IMR-90 (cell line): ENCODE measurements at regions not wholly inside any gene's neighbourhood (a gene's known extent, or its start where the extent isn't known, plus 50 kb on each side); places are given as distances from the start of the nearest gene placed in this dataset.

Source experiments
- ATAC-seq: fragments of 200-7000 bp; cut with Tn5 transposase; 2 replicates; pipeline ENCODE4 v1.9.1; 2020; ENCODE audit warnings: low read depth, mild to moderate bottlenecking, moderate library complexity
- BruUV-seq: library from RNA; stranded (reverse); fragments of 400-500 nt; replicated peaks from 2 replicates; lab custom pipeline; 2021; lab: Mats Ljungman, UMichigan
- CTCF ChIA-PET: fragments of 300-600 bp; formaldehyde crosslinking; extraction: SDS; loops from one replicate; lab custom pipeline; 2021; ENCODE audit warnings: antibody characterized with exemption; lab: Yijun Ruan, JAX
- POLR2A ChIA-PET: fragments of 300-600 bp; sonication (Branson Sonifier 250); formaldehyde crosslinking; loops from one replicate; lab custom pipeline; 2022; ENCODE audit warnings: antibody characterized with exemption; ENCODE audit not compliant: unreplicated experiment; lab: Charles Lee
- DNase-seq: peaks from one replicate; pipeline ENCODE4 v3.0.0; 2013
- H2AFZ ChIP-seq: replicated peaks from 2 replicates; pipeline ENCODE3; 2013; ENCODE audit warnings: low read length, mild to moderate bottlenecking; ENCODE audit not compliant: poor library complexity
- H2AK5ac ChIP-seq: 2 replicates; pipeline ENCODE4 v1.6.1; 2013; ENCODE audit warnings: low read depth, low read length, inconsistent platforms
- H2AK9ac ChIP-seq: replicated peaks from 2 replicates; pipeline ENCODE3; 2013; ENCODE audit warnings: mild to moderate bottlenecking, low read depth, low read length, moderate library complexity; ENCODE audit not compliant: poor library complexity
- H2BK120ac ChIP-seq: 2 replicates; pipeline ENCODE4 v1.6.1; 2013; ENCODE audit warnings: low read depth, low read length, inconsistent platforms
- H2BK15ac ChIP-seq: 3 replicates; pipeline ENCODE4 v1.6.1; 2013; ENCODE audit warnings: low read depth, low read length, inconsistent platforms
- H2BK20ac ChIP-seq: 2 replicates; pipeline ENCODE4 v1.6.1; 2013; ENCODE audit warnings: low read depth, mild to moderate bottlenecking, inconsistent platforms, low read length, moderate library complexity
- H2BK5ac ChIP-seq: 2 replicates; pipeline ENCODE4 v1.6.1; 2013; ENCODE audit warnings: mild to moderate bottlenecking, low read depth, low read length, inconsistent platforms; ENCODE audit not compliant: poor library complexity, severe bottlenecking
- H3K14ac ChIP-seq: replicated peaks from 2 replicates; pipeline ENCODE4 v1.6.1; 2013; ENCODE audit warnings: low read depth, low read length, inconsistent platforms
- H3K18ac ChIP-seq: 2 replicates; pipeline ENCODE4 v1.6.1; 2013; ENCODE audit warnings: low read depth, low read length, control low read depth
- H3K23ac ChIP-seq: 2 replicates; pipeline ENCODE4 v1.6.1; 2013; ENCODE audit warnings: low read depth, low read length, inconsistent platforms
- H3K27ac ChIP-seq: 2 replicates; pipeline ENCODE4 v1.5.1; 2013; ENCODE audit warnings: mild to moderate bottlenecking, control low read depth, low read length; ENCODE audit not compliant: insufficient read depth
- H3K27me3 ChIP-seq: 2 replicates; pipeline ENCODE4 v1.6.1; 2013; ENCODE audit warnings: low read length; ENCODE audit not compliant: control insufficient read depth, insufficient read depth
- H3K36me3 ChIP-seq: 2 replicates; pipeline ENCODE4 v1.6.1; 2013; ENCODE audit warnings: low read length, mixed read lengths; ENCODE audit not compliant: control insufficient read depth, insufficient read depth
- H3K4ac ChIP-seq: 2 replicates; pipeline ENCODE4 v1.6.1; 2013; ENCODE audit warnings: low read depth, low read length, inconsistent platforms
- H3K4me1 ChIP-seq: 2 replicates; pipeline ENCODE4 v1.6.1; 2013; ENCODE audit warnings: low read length, mixed read lengths; ENCODE audit not compliant: control insufficient read depth, insufficient read depth
- H3K4me2 ChIP-seq: 2 replicates; pipeline ENCODE4 v1.6.1; 2013; ENCODE audit warnings: low read depth, mild to moderate bottlenecking, control low read depth, low read length, moderate library complexity
- H3K4me3 ChIP-seq: 2 replicates; pipeline ENCODE4 v1.5.1; 2013; ENCODE audit warnings: low read depth, mild to moderate bottlenecking, control low read depth, low read length, moderate library complexity; ENCODE audit not compliant: insufficient read depth
- H3K56ac ChIP-seq: 2 replicates; pipeline ENCODE4 v1.6.1; 2013; ENCODE audit warnings: low read length, inconsistent platforms; ENCODE audit not compliant: insufficient read depth; ENCODE audit errors: extremely low read depth
- H3K79me1 ChIP-seq, 2 experiments: 2 replicates each; pipeline ENCODE4 v1.6.1; 2013; ENCODE audit warnings: low read length in 2 of 2, inconsistent platforms in 1 of 2, low read depth in 1 of 2
- H3K9ac ChIP-seq: 2 replicates; pipeline ENCODE4 v1.6.1; 2013; ENCODE audit warnings: low read depth, low read length, control low read depth
- H3K9me1 ChIP-seq: 2 replicates; pipeline ENCODE4 v1.6.1; 2013; ENCODE audit warnings: low read length, inconsistent platforms; ENCODE audit not compliant: insufficient read depth
- H3K9me3 ChIP-seq: 2 replicates; pipeline ENCODE4 v1.6.1; 2013; ENCODE audit warnings: low read length; ENCODE audit not compliant: control insufficient read depth, insufficient read depth
- H4K20me1 ChIP-seq: 2 replicates; pipeline ENCODE4 v1.6.1; 2013; ENCODE audit warnings: low read length, inconsistent platforms; ENCODE audit not compliant: insufficient read depth
- H4K5ac ChIP-seq: 2 replicates; pipeline ENCODE4 v1.6.1; 2013; ENCODE audit warnings: mild to moderate bottlenecking, low read depth, low read length, control low read depth
- H4K8ac ChIP-seq, 2 experiments: 2 replicates each; pipeline ENCODE4 v1.6.1; 2013; ENCODE audit warnings: low read depth in 2 of 2, low read length in 2 of 2, control low read depth in 1 of 2, inconsistent platforms in 1 of 2
- H4K91ac ChIP-seq: 2 replicates; pipeline ENCODE4 v1.6.1; 2013; ENCODE audit warnings: low read depth, low read length, inconsistent platforms; ENCODE audit not compliant: insufficient read depth
- CTCF ChIP-seq: conservative IDR thresholded peaks from 2 replicates; pipeline ENCODE4 v1.5.1; 2012; ENCODE audit warnings: mild to moderate bottlenecking, low read depth, low read length, improper control_type of control experiment
- MAFK ChIP-seq: IDR thresholded peaks from 2 replicates; pipeline ENCODE4 v1.6.1; 2012; ENCODE audit warnings: low read depth, low read length, improper control_type of control experiment
- MXI1 ChIP-seq: IDR thresholded peaks from 2 replicates; pipeline ENCODE4 v1.6.1; 2012; ENCODE audit warnings: low read depth, mild to moderate bottlenecking, low read length, moderate library complexity, borderline replicate concordance
- RAD21 ChIP-seq: IDR thresholded peaks from 2 replicates; pipeline ENCODE4 v1.6.1; 2012; ENCODE audit warnings: low read length, improper control_type of control experiment
- SMC3 ChIP-seq: fragments of 150-350 bp; IDR thresholded peaks from 2 replicates; pipeline ENCODE4 v1.6.1; 2016; ENCODE audit warnings: low read depth, mild to moderate bottlenecking, antibody characterized with exemption, low read length, moderate library complexity
- WGBS, 2 experiments: methylation state at CpG; one replicate each; pipeline versions ENCODE4 v1.1.5 to v1.1.7; 2013; ENCODE audit warnings: missing lambda C conversion rate in 2 of 2; ENCODE audit not compliant: insufficient read length in 1 of 2; ENCODE audit errors: extremely low coverage in 2 of 2; 5-methylcytosine and 5-hydroxymethylcytosine counted together
- dilution Hi-C: fragments of 300-500 bp; cut with HindIII; formaldehyde crosslinking; loops from one replicate; pipeline ENCODE4 v1.14.3; 2018; ENCODE audit warnings: low sequenced_read_pairs; ENCODE audit not compliant: unreplicated experiment
- in situ Hi-C: fragments of 300-500 bp; cut with MboI; formaldehyde crosslinking; loops from 3 replicates; pipeline ENCODE4 v1.14.3; 2019; ENCODE audit warnings: low sequenced_read_pairs, inconsistent platforms, mixed read lengths
- intact Hi-C: fragments of 100-400 bp; cut with micrococcal nuclease; formaldehyde crosslinking; loops from 2 replicates; pipeline ENCODE4 v1.10.0; 2022
- TF ChIP-seq, protein P1 (sequence below): fragments of 150-350 bp; IDR thresholded peaks from 2 replicates; pipeline ENCODE4 v1.6.1; 2016; ENCODE audit warnings: low read depth, mild to moderate bottlenecking, low read length, moderate library complexity, borderline replicate concordance

GRCh38 chr6:141463237-141463977 lies 669.3 kb upstream of the GJE1 start:
- Histone ChIP-seq H2BK15ac (peak overlapping the region; percentile 45; the same call in 1 of the 3 replicates), H3K4me1 (peaks cover 3% of the 10 kb centered on the region; the same call in 1 of the 2 replicates), H3K56ac (no peak overlapping the region; the same call in 1 of the 2 replicates), H3K36me3 (no peaks in the 10 kb centered on the region), H2BK5ac (peak overlapping the region; percentile 39), H2AK9ac (no peak overlapping the region), H3K27ac (no peak overlapping the region), H3K9ac (no peak overlapping the region), H2AFZ (no peak overlapping the region), H3K4ac (peak overlapping the region; percentile 18; the same call in 1 of the 2 replicates), H4K20me1 (no peaks in the 10 kb centered on the region), H2AK5ac (no peak overlapping the region), H3K9me3 (no peaks in the 10 kb centered on the region), H4K5ac (no peak overlapping the region), H3K79me1 (no peaks in the 10 kb centered on the region; a peak in 1 of 4 replicates), H2BK20ac (peak overlapping the region; percentile 77; the same call in 1 of the 2 replicates), H3K4me2 (peak overlapping the region; percentile 91; the same call in 1 of the 2 replicates), H4K91ac (peak overlapping the region; percentile 73; the same call in 1 of the 2 replicates), H4K8ac (peak overlapping the region in 1 of 2 experiments; percentile 69; a peak in 1 of 4 replicates), H3K14ac (no peak overlapping the region), H3K27me3 (no peaks in the 10 kb centered on the region), H2BK120ac (peak overlapping the region; percentile 72; the same call in 1 of the 2 replicates), H3K18ac (peak overlapping the region; percentile 81; the same call in 1 of the 2 replicates), H3K4me3 (no peak overlapping the region), H3K23ac (no peak overlapping the region), H3K9me1 (no peaks in the 10 kb centered on the region)
- no peak for TF ChIP-seq SMC3
- no peak for TF ChIP-seq RAD21
- no peak for TF ChIP-seq CTCF
- no peak for TF ChIP-seq MXI1
- TF ChIP-seq MAFK, result no peak
- TF ChIP-seq, protein P1, sequence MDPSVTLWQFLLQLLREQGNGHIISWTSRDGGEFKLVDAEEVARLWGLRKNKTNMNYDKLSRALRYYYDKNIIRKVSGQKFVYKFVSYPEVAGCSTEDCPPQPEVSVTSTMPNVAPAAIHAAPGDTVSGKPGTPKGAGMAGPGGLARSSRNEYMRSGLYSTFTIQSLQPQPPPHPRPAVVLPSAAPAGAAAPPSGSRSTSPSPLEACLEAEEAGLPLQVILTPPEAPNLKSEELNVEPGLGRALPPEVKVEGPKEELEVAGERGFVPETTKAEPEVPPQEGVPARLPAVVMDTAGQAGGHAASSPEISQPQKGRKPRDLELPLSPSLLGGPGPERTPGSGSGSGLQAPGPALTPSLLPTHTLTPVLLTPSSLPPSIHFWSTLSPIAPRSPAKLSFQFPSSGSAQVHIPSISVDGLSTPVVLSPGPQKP, result no peak
- WGBS, 2 experiments, result no CpG with 5 or more reads among the region's 8 CpGs
- dilution Hi-C loops, result no loop called here
- peak; percentile 57 for DNase-seq
- POLR2A ChIA-PET, result no interaction called here
- in situ Hi-C loops, result no loop called here
- CTCF ChIA-PET, result no interaction called here
- intact Hi-C loops, result no loop called here
- ATAC-seq, result peak; percentile 68
- BruUV-seq, result no TSS peak
